A549 (cell line): ENCODE measurements at regions not wholly inside any gene's neighbourhood (a gene's known extent, or its start where the extent isn't known, plus 50 kb on each side); places are given as distances from the start of the nearest gene placed in this dataset.
A peak's percentile ranks its signal among the peaks of the same experiment; 100 is the strongest.

Experiments
- ATAC-seq, 2 experiments: fragments of 200-7000 bp in 1 of 2; fragments of >200 bp in 1 of 2; cut with Nextera tagmentation in 1 of 2; cut with Tn5 transposase in 1 of 2; 3 replicates each; pipeline versions ENCODE4 v1.8.0 to v1.9.1; 2018 to 2020; ENCODE audit warnings: mild to moderate bottlenecking in 1 of 2, moderate library complexity in 1 of 2
- CTCF ChIA-PET: fragments of 300-600 bp; sonication (Branson Sonifier 250); formaldehyde crosslinking; extraction: SDS; loops from one replicate; lab custom pipeline; 2021; ENCODE audit warnings: antibody characterized with exemption, inconsistent platforms; lab: Yijun Ruan, JAX
- POLR2A ChIA-PET: fragments of 350-600 bp; formaldehyde crosslinking; extraction: SDS; loops from one replicate; lab custom pipeline; 2021; ENCODE audit warnings: antibody characterized with exemption, inconsistent platforms; lab: Yijun Ruan, JAX
- DNase-seq, 2 experiments: peaks; one replicate each; pipeline versions ENCODE4 v3.0.0 to v3.0.0-alpha.2; 2011 to 2016; ENCODE audit warnings: low read depth in 1 of 2, low spot score in 1 of 2
- FAIRE-seq: peaks from 2 replicates; lab custom pipeline; 2011; peaks lifted over from hg19 to GRCh38; lab: Jason Lieb, UNC
- H3K27ac ChIP-seq, 2 experiments: fragments of >200 bp; sonication (Bioruptor Twin); formaldehyde crosslinking; 3 replicates each; pipeline ENCODE4 v1.5.1; 2016 to 2017
- H3K4me1 ChIP-seq: fragments of >200 bp; sonication (Bioruptor Twin); formaldehyde crosslinking; 3 replicates; pipeline ENCODE4 v1.6.1; 2016
- H3K4me2 ChIP-seq: fragments of >200 bp; sonication (Bioruptor Twin); formaldehyde crosslinking; 3 replicates; pipeline ENCODE4 v1.6.1; 2016
- H3K4me3 ChIP-seq: fragments of >200 bp; sonication (Bioruptor Twin); formaldehyde crosslinking; 3 replicates; pipeline ENCODE4 v1.5.1; 2016
- H3K9me3 ChIP-seq: fragments of >200 bp; sonication (Bioruptor Twin); formaldehyde crosslinking; 3 replicates; pipeline ENCODE4 v1.6.1; 2016
- ATOH8 ChIP-seq: fragments of 250-450 bp; sonication (Bioruptor Pico); IDR thresholded peaks from 2 replicates; pipeline ENCODE4 v1.5.0; 2020; ENCODE audit warnings: low read depth, mild to moderate bottlenecking, moderate library complexity
- BCL3 ChIP-seq: fragments of >200 bp; sonication (Bioruptor Twin); formaldehyde crosslinking; IDR thresholded peaks from 3 replicates; pipeline ENCODE4 v1.6.1; 2016
- BHLHE40 ChIP-seq: IDR thresholded peaks from 2 replicates; pipeline ENCODE4 v1.6.1; 2012; ENCODE audit warnings: low read depth, low read length, inconsistent platforms
- CEBPB ChIP-seq, 2 experiments: fragments of >200 bp in 1 of 2; sonication (Bioruptor Twin) in 1 of 2; formaldehyde crosslinking in 1 of 2; IDR thresholded peaks; 2 replicates each; pipeline ENCODE4 v1.6.1; 2012 to 2016
- ELK1 ChIP-seq: fragments of 150-350 bp; IDR thresholded peaks from 2 replicates; pipeline ENCODE4 v1.6.1; 2014; ENCODE audit warnings: low read depth, mild to moderate bottlenecking, low read length
- HDAC2 ChIP-seq: fragments of 200-600 bp; sonication (generic); IDR thresholded peaks from 2 replicates; pipeline ENCODE4 v1.6.1; 2016
- HOXA7 ChIP-seq: fragments of 250-450 bp; sonication (Bioruptor Pico); IDR thresholded peaks from 2 replicates; pipeline ENCODE4 v1.5.0; 2020; ENCODE audit warnings: mild to moderate bottlenecking, moderate library complexity
- MAFK ChIP-seq: fragments of 450-650 bp; IDR thresholded peaks from 2 replicates; pipeline ENCODE4 v1.6.1; 2014; ENCODE audit not compliant: partially characterized antibody
- MAZ ChIP-seq: fragments of 150-350 bp; IDR thresholded peaks from 2 replicates; pipeline ENCODE4 v1.6.1; 2014; ENCODE audit warnings: antibody characterized with exemption, low read depth, low read length, borderline replicate concordance
- NPAS2 ChIP-seq: fragments of 250-450 bp; sonication (Bioruptor Pico); IDR thresholded peaks from 2 replicates; pipeline ENCODE4 v1.8.0; 2022; ENCODE audit warnings: mild to moderate bottlenecking, moderate library complexity, borderline replicate concordance
- NR3C1 ChIP-seq: fragments of >200 bp; sonication (Bioruptor Twin); formaldehyde crosslinking; IDR thresholded peaks from 3 replicates; pipeline ENCODE4 v1.6.1; 2017
- PBX3 ChIP-seq: IDR thresholded peaks from 2 replicates; pipeline ENCODE4 v1.6.1; 2012
- PHF8 ChIP-seq: fragments of 200-600 bp; sonication (generic); IDR thresholded peaks from 2 replicates; pipeline ENCODE4 v1.6.1; 2016; ENCODE audit warnings: low read depth, mild to moderate bottlenecking, antibody characterized with exemption, moderate library complexity, borderline replicate concordance
- REST ChIP-seq: fragments of 200-600 bp; sonication (generic); IDR thresholded peaks from 2 replicates; pipeline ENCODE4 v1.6.1; 2016; ENCODE audit warnings: antibody characterized with exemption, mild to moderate bottlenecking, moderate library complexity
- RFX5 ChIP-seq: fragments of 450-650 bp; IDR thresholded peaks from 2 replicates; pipeline ENCODE4 v1.7.1; 2014; ENCODE audit warnings: antibody characterized with exemption, mild to moderate bottlenecking, moderate library complexity
- RNF2 ChIP-seq: fragments of 200-600 bp; sonication (generic); IDR thresholded peaks from 2 replicates; pipeline ENCODE4 v1.6.1; 2016; ENCODE audit warnings: low read depth, mild to moderate bottlenecking, antibody characterized with exemption, moderate library complexity, borderline replicate concordance
- TFCP2L1 ChIP-seq: fragments of 250-450 bp; sonication (Bioruptor Pico); IDR thresholded peaks from 2 replicates; pipeline ENCODE4 v1.5.0; 2021; ENCODE audit warnings: mild to moderate bottlenecking
- USF2 ChIP-seq: fragments of 450-650 bp; IDR thresholded peaks from 2 replicates; pipeline ENCODE4 v1.6.1; 2014; ENCODE audit warnings: antibody characterized with exemption
- ZC3H11A ChIP-seq: fragments of 450-650 bp; IDR thresholded peaks from 2 replicates; pipeline ENCODE4 v1.6.1; 2014; ENCODE audit warnings: antibody characterized with exemption, mild to moderate bottlenecking
- WGBS: methylation state at CpG from one replicate; pipeline ENCODE4 v1.1.6; 2017; ENCODE audit errors: missing lambda C conversion rate; 5-methylcytosine and 5-hydroxymethylcytosine counted together

GRCh38 chr14:54133896-54134295 lies 177.3 kb upstream of the BMP4 start:
- TF ChIP-seq CEBPB (IDR thresholded peaks at IDR 0.05) = peak in 1 of 2 experiments; percentile 45; a peak in 2 of 4 replicates
- no peak for TF ChIP-seq ZC3H11A
- POLR2A ChIA-PET = no interaction called here

GRCh38 chr14:54135804-54136280 lies 179.2 kb upstream of the BMP4 start:
- no peaks in the 10 kb centered on the region for H3K9me3 ChIP-seq
- POLR2A ChIA-PET = no interaction called here
- TF ChIP-seq PBX3 (no peak), RNF2 (no peak), TFCP2L1 (CRISPR knock-in tag) (no peak), ELK1 (no peak), MAFK (no peak), HOXA7 (CRISPR knock-in tag) (no peak), HDAC2 (no peak), RFX5 (no peak)
- TF ChIP-seq, all 56 proteins: peak for 0
- no peak overlapping the region for H3K4me2 ChIP-seq
- FAIRE-seq = no peak
- no peak for ATAC-seq
- WGBS = 45% methylated on average over 3 of the region's 3 CpGs
- no peak overlapping the region for H3K4me3 ChIP-seq
- no peak overlapping the region for H3K27ac ChIP-seq
- CTCF ChIA-PET = no interaction called here
- peaks cover 9% of the 10 kb centered on the region; the same call in 2 of the 3 replicates for H3K4me1 ChIP-seq
- DNase-seq = no peak

More at GRCh38 chr14:54133896-54134295, 177.3 kb upstream of the BMP4 start:
- Histone ChIP-seq H3K4me3 (no peak overlapping the region), H3K4me2 (peak overlapping the region; percentile 29; the same call in 1 of the 3 replicates), H3K27ac (no peak overlapping the region), H3K4me1 (peaks cover 9% of the 10 kb centered on the region; the same call in 2 of the 3 replicates), H3K9me3 (no peaks in the 10 kb centered on the region)
- ATAC-seq (peak in 1 of 2 experiments; percentile 71; a peak in 4 of 6 replicates), DNase-seq (peak; percentile 11 to 32), FAIRE-seq (no peak)
- 5% methylated on average over 3 of the region's 3 CpGs for WGBS
- CTCF ChIA-PET = no interaction called here

- no peak for DNase-seq
- Histone ChIP-seq H3K27ac (no peak overlapping the region), H3K4me1 (peaks cover 9% of the 10 kb centered on the region; the same call in 2 of the 3 replicates), H3K4me2 (no peak overlapping the region)
- ChIA-PET CTCF (interaction anchor here (0.8 kb wide), 1 partner anchor 18 kb away, joined by 3 read pairs; no protein-coding TSS in a partner anchor), POLR2A (no interaction called here)
- no peak for FAIRE-seq
- peak; percentile 68 for TF ChIP-seq USF2
- no peak for TF ChIP-seq MAZ
- TF ChIP-seq, all 56 proteins: peak for 1
- Histone ChIP-seq H3K9me3 (no peaks in the 10 kb centered on the region), H3K4me3 (no peak overlapping the region)
- ATAC-seq = no peak
- 62% methylated on average over 6 of the region's 6 CpGs for WGBS
Observed at GRCh38 chr14:54136894-54137613, 180.4 kb upstream of the BMP4 start.

GRCh38 chr14:54137614-54137961 lies 181.0 kb upstream of the BMP4 start:
- H3K4me3 ChIP-seq = no peak overlapping the region
- POLR2A ChIA-PET = no interaction called here
- CTCF ChIA-PET = no interaction called here
- ATAC-seq = no peak
- H3K9me3 ChIP-seq = no peaks in the 10 kb centered on the region
- 55% methylated on average over 1 of the region's 1 CpG for WGBS
- peaks cover 9% of the 10 kb centered on the region; the same call in 2 of the 3 replicates for H3K4me1 ChIP-seq
- no peak for DNase-seq
- no peak overlapping the region for H3K27ac ChIP-seq
- no peak overlapping the region for H3K4me2 ChIP-seq
- FAIRE-seq = no peak
- TF ChIP-seq REST (no peak), PHF8 (no peak), NR3C1 (no peak), BCL3 (no peak), NPAS2 (CRISPR knock-in tag) (no peak), BHLHE40 (no peak), ATOH8 (CRISPR knock-in tag) (no peak), HDAC2 (no peak)
